Cardiac fibroblast (primary cell): ENCODE measurements at regions not wholly inside any gene's neighbourhood (a gene's known extent, or its start where the extent isn't known, plus 50 kb on each side); places are given as distances from the start of the nearest gene placed in this dataset.

Experiments used
- DNase-seq, 2 donors: peaks; one replicate each; pipeline versions ENCODE4 v3.0.0 to v3.0.0-alpha.2; 2010; ENCODE audit warnings: low read depth in 2 of 2
- H3K4me3 ChIP-seq, 2 donors: replicated peaks in 1 of 2; 1 replicate in 1 of 2; 2 replicates in 1 of 2; pipeline ENCODE4 v1.5.1; 2011; ENCODE audit warnings: low read depth in 2 of 2, low read length in 2 of 2, mild to moderate bottlenecking in 2 of 2, moderate library complexity in 1 of 2
- CTCF ChIP-seq: IDR thresholded peaks from one replicate; pipeline ENCODE4 v1.5.1; 2011; ENCODE audit warnings: low read depth, mild to moderate bottlenecking, low read length, inconsistent platforms

- no peak for DNase-seq
- no peak for TF ChIP-seq CTCF
- no peak overlapping the region for H3K4me3 ChIP-seq
These were observed 51.2 kb upstream of the HNF1B start for GRCh38 chr17:37796076-37796475.
